Lower leg skin (tissue), 3 donors: ENCODE measurements at regions not wholly inside any gene's neighbourhood (a gene's known extent, or its start where the extent isn't known, plus 50 kb on each side); places are given as distances from the start of the nearest gene placed in this dataset.

Source experiments
- CTCF ChIP-seq, 3 donors: fragments of 450-650 bp; IDR thresholded peaks; one replicate each; pipeline ENCODE4 v1.5.1; 2016; ENCODE audit warnings: antibody characterized with exemption in 3 of 3, mild to moderate bottlenecking in 3 of 3, moderate library complexity in 2 of 3
- POLR2A ChIP-seq, 2 donors: fragments of 450-650 bp; IDR thresholded peaks; one replicate each; pipeline ENCODE4 v1.6.1; 2016 to 2017; ENCODE audit warnings: antibody characterized with exemption in 2 of 2, mild to moderate bottlenecking in 1 of 2, moderate library complexity in 1 of 2

- TF ChIP-seq POLR2A (IDR thresholded peaks at IDR 0.05) (no peak), CTCF (IDR thresholded peaks at IDR 0.05) (no peak)
These were observed 933.8 kb downstream of the TMEM121 start for GRCh38 chr14:106459971-106460730.
